ENCODE measurements at regions not wholly inside any gene's neighbourhood (a gene's known extent, or its start where the extent isn't known, plus 50 kb on each side); places are given as distances from the start of the nearest gene placed in this dataset.
"Not testable (repeated sequence)": the region's sequence is repeated elsewhere in the genome, so short reads cannot be mapped to it uniquely, and the experiment has no call there.

DNA sequence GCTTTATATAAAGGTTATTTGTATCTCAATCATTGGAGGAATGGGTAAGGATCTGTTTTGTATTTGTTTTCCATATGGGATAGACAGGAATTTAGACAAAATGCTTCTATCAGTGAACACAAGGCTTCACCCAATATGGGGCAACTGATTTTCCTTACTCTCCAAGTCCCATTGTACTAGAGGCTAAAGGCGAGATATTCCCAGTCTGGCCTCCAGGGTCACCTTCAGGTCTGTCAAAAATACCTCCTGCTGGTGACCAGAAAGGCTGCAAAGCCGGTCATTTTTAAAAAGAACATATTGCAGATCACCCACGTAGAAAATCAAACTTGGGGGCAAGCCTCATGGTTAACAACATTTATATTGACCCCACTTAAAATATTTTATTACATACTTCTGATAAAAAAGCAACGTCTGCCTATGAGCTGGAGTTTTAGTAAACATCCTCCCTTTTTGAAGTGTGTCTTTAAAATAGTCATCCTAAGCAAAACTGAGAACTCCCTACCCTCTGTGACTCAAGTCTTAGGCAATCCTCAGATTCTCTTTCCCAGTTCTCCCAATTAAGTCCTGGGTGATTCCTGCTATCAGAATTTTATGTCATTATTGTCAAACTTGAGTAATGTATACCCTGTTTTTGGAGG lies 276.6 kb downstream of the MREG start:
- H3K9ac ChIP-seq (ENCODE audit: low read depth, low read length): no peak overlapping the region
- no peaks in the 10 kb centered on the region for H3K27me3 ChIP-seq (ENCODE audit: control insufficient read depth, insufficient read depth, low read length)
- peaks cover 5% of the 10 kb centered on the region for H3K4me1 ChIP-seq (ENCODE audit: control insufficient read depth, insufficient read depth, low read length)

GRCh38 chr2:215731108-215731658 lies 282.2 kb downstream of the MREG start:
- H3K36me3 ChIP-seq (ENCODE audit: control insufficient read depth, insufficient read depth, low read length): no peaks in the 10 kb centered on the region
- H3K4me1 ChIP-seq (ENCODE audit: control insufficient read depth, insufficient read depth, low read length): no peaks in the 10 kb centered on the region
- no peak overlapping the region for H3K9ac ChIP-seq (ENCODE audit: low read depth, low read length)
- H3K27me3 ChIP-seq (ENCODE audit: control insufficient read depth, insufficient read depth, low read length): no peaks in the 10 kb centered on the region
- H3K4me3 ChIP-seq (ENCODE audit: low read depth, low read length): no peak overlapping the region
- H3K9me3 ChIP-seq (ENCODE audit: control insufficient read depth, insufficient read depth, low read length): no peaks in the 10 kb centered on the region

More for the DNA sequence above, 276.6 kb downstream of the MREG start:
- no peak overlapping the region for H3K4me3 ChIP-seq (ENCODE audit: low read depth, low read length)
- no peaks in the 10 kb centered on the region for H3K9me3 ChIP-seq (ENCODE audit: control insufficient read depth, insufficient read depth, low read length)
- no peaks in the 10 kb centered on the region for H3K36me3 ChIP-seq (ENCODE audit: control insufficient read depth, insufficient read depth, low read length)

- H3K36me3 ChIP-seq (ENCODE audit: control insufficient read depth, insufficient read depth, low read length): no peaks in the 10 kb centered on the region
Measured at GRCh38 chr2:215729985-215730620, 283.2 kb downstream of the MREG start.

DNA sequence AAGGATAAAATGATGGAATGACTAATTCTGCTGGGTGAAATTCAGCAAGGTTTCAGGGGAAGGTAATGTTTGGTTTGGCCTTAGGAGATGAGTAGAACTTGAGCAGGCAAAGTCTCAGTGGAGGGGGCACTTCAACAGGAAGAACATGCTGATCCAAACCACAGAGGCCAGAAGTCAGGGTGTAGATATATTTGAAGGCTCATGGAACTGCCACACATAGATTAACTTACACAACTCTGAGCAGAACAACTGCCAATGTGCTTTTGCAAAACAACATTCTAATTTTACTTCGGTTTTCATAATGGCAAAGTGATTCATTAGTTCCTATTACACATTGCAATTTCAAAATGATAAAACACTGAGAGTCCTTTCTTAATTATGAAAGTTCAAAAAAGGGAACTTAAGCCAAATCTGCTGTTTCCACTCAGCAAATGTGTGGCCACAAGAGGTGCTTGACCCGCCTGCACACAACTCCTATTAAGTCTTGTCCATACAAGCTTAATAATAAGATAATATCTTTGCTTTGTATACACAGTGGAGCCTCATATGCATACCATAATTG lies 284.8 kb downstream of the MREG start:
- Histone ChIP-seq H3K27me3 (ENCODE audit: control insufficient read depth, insufficient read depth, low read length) (no peaks in the 10 kb centered on the region), H3K4me3 (ENCODE audit: low read depth, low read length) (no peak overlapping the region), H3K9ac (ENCODE audit: low read depth, low read length) (no peak overlapping the region), H3K36me3 (ENCODE audit: control insufficient read depth, insufficient read depth, low read length) (no peaks in the 10 kb centered on the region), H3K4me1 (ENCODE audit: control insufficient read depth, insufficient read depth, low read length) (no peaks in the 10 kb centered on the region), H3K9me3 (ENCODE audit: control insufficient read depth, insufficient read depth, low read length) (no peaks in the 10 kb centered on the region)

More at GRCh38 chr2:215729985-215730620, 283.2 kb downstream of the MREG start:
- no peaks in the 10 kb centered on the region for H3K9me3 ChIP-seq (ENCODE audit: control insufficient read depth, insufficient read depth, low read length)
- H3K4me1 ChIP-seq (ENCODE audit: control insufficient read depth, insufficient read depth, low read length): no peaks in the 10 kb centered on the region
- no peak overlapping the region for H3K9ac ChIP-seq (ENCODE audit: low read depth, low read length)
- H3K27me3 ChIP-seq (ENCODE audit: control insufficient read depth, insufficient read depth, low read length): no peaks in the 10 kb centered on the region
- H3K4me3 ChIP-seq (ENCODE audit: low read depth, low read length): no peak overlapping the region

GRCh38 chr2:215727507-215728503 lies 285.5 kb downstream of the MREG start:
- Histone ChIP-seq H3K4me1 (ENCODE audit: control insufficient read depth, insufficient read depth, low read length) (no peaks in the 10 kb centered on the region), H3K4me3 (ENCODE audit: low read depth, low read length) (no peak overlapping the region), H3K9ac (ENCODE audit: low read depth, low read length) (no peak overlapping the region), H3K9me3 (ENCODE audit: control insufficient read depth, insufficient read depth, low read length) (no peaks in the 10 kb centered on the region), H3K27me3 (ENCODE audit: control insufficient read depth, insufficient read depth, low read length) (no peaks in the 10 kb centered on the region), H3K36me3 (ENCODE audit: control insufficient read depth, insufficient read depth, low read length) (no peaks in the 10 kb centered on the region)

- H3K4me3 ChIP-seq (ENCODE audit: low read depth, low read length): no peak overlapping the region
- H3K9ac ChIP-seq (ENCODE audit: low read depth, low read length): no peak overlapping the region
- no peaks in the 10 kb centered on the region for H3K27me3 ChIP-seq (ENCODE audit: control insufficient read depth, insufficient read depth, low read length)
- H3K4me1 ChIP-seq (ENCODE audit: control insufficient read depth, insufficient read depth, low read length): no peaks in the 10 kb centered on the region
- no peaks in the 10 kb centered on the region for H3K36me3 ChIP-seq (ENCODE audit: control insufficient read depth, insufficient read depth, low read length)
- H3K9me3 ChIP-seq (ENCODE audit: control insufficient read depth, insufficient read depth, low read length): no peaks in the 10 kb centered on the region
Measured at GRCh38 chr2:215726070-215726469, 287.3 kb downstream of the MREG start.

DNA sequence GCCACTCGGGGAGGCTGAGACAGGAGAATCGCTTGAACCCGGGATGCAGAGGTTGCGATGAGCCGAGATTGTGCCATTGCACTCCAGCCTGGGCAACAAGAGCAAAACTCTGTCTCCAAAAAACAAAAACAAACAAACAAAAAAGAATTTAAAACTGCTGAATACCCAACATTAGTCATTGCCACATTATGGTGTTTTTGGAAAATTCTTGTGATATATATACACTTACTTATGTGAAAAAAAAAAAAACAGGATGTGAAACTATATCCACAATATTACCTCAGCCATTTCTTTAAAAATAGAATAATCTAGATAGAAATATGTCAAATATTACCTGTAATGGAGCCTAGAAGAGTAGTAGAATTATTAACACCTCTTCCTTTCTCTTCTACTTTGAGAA lies 288.3 kb upstream of the FN1 start:
- H3K36me3 ChIP-seq (ENCODE audit: control insufficient read depth, insufficient read depth, low read length): no peaks in the 10 kb centered on the region
- H3K9me3 ChIP-seq (ENCODE audit: control insufficient read depth, insufficient read depth, low read length): no peaks in the 10 kb centered on the region
- H3K27me3 ChIP-seq (ENCODE audit: control insufficient read depth, insufficient read depth, low read length): no peaks in the 10 kb centered on the region
- H3K4me3 ChIP-seq (ENCODE audit: low read depth, low read length): no peak overlapping the region
- H3K4me1 ChIP-seq (ENCODE audit: control insufficient read depth, insufficient read depth, low read length): no peaks in the 10 kb centered on the region
- H3K9ac ChIP-seq (ENCODE audit: low read depth, low read length): no peak overlapping the region

DNA sequence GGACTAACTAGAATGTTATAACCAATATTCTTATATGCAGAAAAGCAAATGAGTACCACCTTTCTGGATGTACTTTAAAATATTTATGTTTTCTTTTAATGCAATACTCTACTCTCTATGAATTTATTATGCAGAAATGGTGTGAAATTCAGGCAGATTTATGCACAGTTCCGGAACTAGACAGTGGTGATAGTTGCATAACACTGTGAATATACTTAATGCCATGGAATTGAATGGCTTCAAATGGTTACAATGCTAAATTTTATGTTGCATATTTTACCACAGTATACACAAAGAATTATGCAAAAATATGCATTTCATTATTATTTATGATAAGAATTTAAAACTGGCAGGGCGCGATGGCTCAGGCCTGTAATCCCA lies 287.8 kb upstream of the FN1 start:
- no peaks in the 10 kb centered on the region for H3K27me3 ChIP-seq (ENCODE audit: control insufficient read depth, insufficient read depth, low read length)
- H3K36me3 ChIP-seq (ENCODE audit: control insufficient read depth, insufficient read depth, low read length): no peaks in the 10 kb centered on the region
- H3K9me3 ChIP-seq (ENCODE audit: control insufficient read depth, insufficient read depth, low read length): no peaks in the 10 kb centered on the region
- H3K4me3 ChIP-seq (ENCODE audit: low read depth, low read length): no peak overlapping the region
- no peak overlapping the region for H3K9ac ChIP-seq (ENCODE audit: low read depth, low read length)
- H3K4me1 ChIP-seq (ENCODE audit: control insufficient read depth, insufficient read depth, low read length): no peaks in the 10 kb centered on the region

DNA sequence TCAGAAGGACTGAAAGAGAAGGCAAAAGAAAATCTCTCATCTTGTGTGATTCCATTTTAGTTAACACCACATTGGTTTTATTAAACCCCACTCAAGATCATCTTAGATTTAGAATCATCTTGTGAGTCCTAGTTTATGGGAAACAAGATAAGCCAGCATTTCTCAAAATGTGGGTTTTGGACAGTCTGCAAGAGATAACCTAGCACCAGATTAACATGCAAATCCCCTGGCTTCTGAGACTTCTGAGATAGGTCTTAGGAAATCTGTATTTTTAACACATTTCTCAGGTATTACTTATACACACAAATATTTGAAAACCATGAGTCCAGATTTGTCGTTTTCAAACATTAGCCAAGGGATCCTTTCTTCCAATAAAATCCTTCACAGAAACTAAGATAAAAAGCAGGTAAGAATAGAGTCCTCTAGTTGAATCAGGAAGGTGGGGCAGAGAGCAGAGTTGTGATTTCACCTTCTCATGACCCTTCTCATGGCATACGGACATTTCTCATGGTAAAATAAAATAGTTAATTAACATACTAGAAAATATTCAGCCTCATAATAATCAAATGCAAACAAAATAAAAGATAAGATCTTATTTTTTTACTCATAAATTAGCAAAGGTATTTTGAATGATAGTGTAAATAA lies 287.2 kb upstream of the FN1 start:
- H3K4me1 ChIP-seq (ENCODE audit: control insufficient read depth, insufficient read depth, low read length): no peaks in the 10 kb centered on the region
- no peak overlapping the region for H3K9ac ChIP-seq (ENCODE audit: low read depth, low read length)
- H3K4me3 ChIP-seq (ENCODE audit: low read depth, low read length): no peak overlapping the region
- H3K27me3 ChIP-seq (ENCODE audit: control insufficient read depth, insufficient read depth, low read length): no peaks in the 10 kb centered on the region
- H3K36me3 ChIP-seq (ENCODE audit: control insufficient read depth, insufficient read depth, low read length): no peaks in the 10 kb centered on the region
- H3K9me3 ChIP-seq (ENCODE audit: control insufficient read depth, insufficient read depth, low read length): no peaks in the 10 kb centered on the region

- Histone ChIP-seq H3K27me3 (ENCODE audit: control insufficient read depth, insufficient read depth, low read length) (no peaks in the 10 kb centered on the region), H3K9me3 (ENCODE audit: control insufficient read depth, insufficient read depth, low read length) (no peaks in the 10 kb centered on the region), H3K4me3 (ENCODE audit: low read depth, low read length) (no peak overlapping the region), H3K36me3 (ENCODE audit: control insufficient read depth, insufficient read depth, low read length) (no peaks in the 10 kb centered on the region), H3K9ac (ENCODE audit: low read depth, low read length) (no peak overlapping the region), H3K4me1 (ENCODE audit: control insufficient read depth, insufficient read depth, low read length) (no peaks in the 10 kb centered on the region)
Measured at GRCh38 chr2:215722125-215722524, 286.3 kb upstream of the FN1 start.

GRCh38 chr2:215721515-215721914 lies 285.6 kb upstream of the FN1 start:
- not testable (repeated sequence) for H3K4me3 ChIP-seq (ENCODE audit: low read depth, low read length); H3K4me1 ChIP-seq (ENCODE audit: control insufficient read depth, insufficient read depth, low read length); H3K9ac ChIP-seq (ENCODE audit: low read depth, low read length); H3K27me3 ChIP-seq (ENCODE audit: control insufficient read depth, insufficient read depth, low read length); H3K36me3 ChIP-seq (ENCODE audit: control insufficient read depth, insufficient read depth, low read length); H3K9me3 ChIP-seq (ENCODE audit: control insufficient read depth, insufficient read depth, low read length)

Measured in iPS-15b (cell line).